CD4-positive, CD25-positive, alpha-beta regulatory T cell (primary cell): ENCODE measurements at regions not wholly inside any gene's neighbourhood (a gene's known extent, or its start where the extent isn't known, plus 50 kb on each side); places are given as distances from the start of the nearest gene placed in this dataset.

ENCODE experiments used
- ATAC-seq, 2 donors: fragments of 150-1000 bp; cut with Tn5 transposase; one replicate each; pipeline ENCODE4 v1.10.0; 2021; ENCODE audit warnings: low read depth in 2 of 2, moderate number of reproducible peaks in 2 of 2, moderate library complexity in 1 of 2
- DNase-seq, 3 donors: peaks; one replicate each; pipeline versions ENCODE4 v3.0.0 to v3.0.0-alpha.2; 2012 to 2022; ENCODE audit warnings: mixed read lengths in 1 of 3
- H3K27ac ChIP-seq: one replicate; pipeline ENCODE4 v1.7.0; 2013; ENCODE audit warnings: mild to moderate bottlenecking, low read length; ENCODE audit not compliant: insufficient read depth, poor library complexity, severe bottlenecking
- H3K27me3 ChIP-seq: one replicate; pipeline ENCODE4 v1.7.0; 2013; ENCODE audit warnings: low read length; ENCODE audit not compliant: control insufficient read depth, insufficient read depth
- H3K36me3 ChIP-seq: one replicate; pipeline ENCODE4 v1.7.0; 2013; ENCODE audit warnings: mild to moderate bottlenecking, low read length, moderate library complexity; ENCODE audit not compliant: control insufficient read depth, insufficient read depth
- H3K4me1 ChIP-seq: 2 replicates; pipeline ENCODE4 v1.7.0; 2013; ENCODE audit warnings: mild to moderate bottlenecking, low read length; ENCODE audit not compliant: insufficient read depth, control insufficient read depth, poor library complexity, severe bottlenecking
- H3K4me3 ChIP-seq: one replicate; pipeline ENCODE4 v1.7.0; 2013; ENCODE audit warnings: low read depth, mild to moderate bottlenecking, low read length, moderate library complexity
- H3K9me3 ChIP-seq, 2 experiments: 1 replicate in 1 of 2; 2 replicates in 1 of 2; pipeline ENCODE4 v1.7.0; 2013; ENCODE audit warnings: low read length in 2 of 2, mild to moderate bottlenecking in 1 of 2, moderate library complexity in 1 of 2; ENCODE audit not compliant: control insufficient read depth in 2 of 2
- H3K27ac Mint-ChIP-seq, 3 donors: one replicate each; pipeline ENCODE4 v1.8.0; 2020 to 2022; ENCODE audit warnings: mild to moderate bottlenecking in 3 of 3, mixed read lengths in 3 of 3, moderate library complexity in 2 of 3
- H3K27me3 Mint-ChIP-seq: one replicate; pipeline ENCODE4 v1.8.0; 2022; ENCODE audit warnings: mild to moderate bottlenecking, mixed read lengths
- H3K36me3 Mint-ChIP-seq: one replicate; pipeline ENCODE4 v1.8.0; 2020; ENCODE audit warnings: mixed read lengths
- H3K4me1 Mint-ChIP-seq, 4 donors: one replicate each; pipeline ENCODE4 v1.8.0; 2020 to 2022; ENCODE audit warnings: mixed read lengths in 4 of 4, mild to moderate bottlenecking in 1 of 4
- H3K4me3 Mint-ChIP-seq, 4 donors: one replicate each; pipeline ENCODE4 v1.8.0; 2020 to 2022; ENCODE audit warnings: mild to moderate bottlenecking in 4 of 4, mixed read lengths in 4 of 4, moderate library complexity in 3 of 4
- H3K9me3 Mint-ChIP-seq, 7 donors: one replicate each; pipeline ENCODE4 v1.8.0; 2020 to 2022; ENCODE audit warnings: mixed read lengths in 7 of 7, mild to moderate bottlenecking in 3 of 7, moderate library complexity in 2 of 7

DNA sequence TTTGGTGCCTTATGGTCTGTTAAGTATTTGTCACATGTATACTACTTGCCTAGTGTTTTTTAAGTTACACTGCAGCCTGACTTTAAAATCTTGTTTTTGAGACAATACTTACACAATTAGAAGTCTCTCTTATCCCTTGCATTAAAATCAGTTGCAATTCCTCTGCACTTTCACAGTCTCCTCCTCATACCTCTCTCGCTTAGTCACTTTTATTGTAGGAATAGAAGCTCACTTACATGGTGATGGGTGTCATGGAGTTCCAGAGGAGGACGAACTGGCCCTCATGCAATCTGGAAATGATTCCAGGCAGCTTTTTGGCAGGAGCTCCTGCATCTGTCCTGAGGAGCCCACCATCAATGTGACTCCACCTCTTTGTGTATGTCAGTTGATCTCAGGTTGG, 238.4 kb upstream of the TBC1D5 start:
- no peaks in the 10 kb centered on the region for H3K36me3 ChIP-seq
- no peak for ATAC-seq
- no peaks in the 10 kb centered on the region for H3K4me1 Mint-ChIP-seq

DNA sequence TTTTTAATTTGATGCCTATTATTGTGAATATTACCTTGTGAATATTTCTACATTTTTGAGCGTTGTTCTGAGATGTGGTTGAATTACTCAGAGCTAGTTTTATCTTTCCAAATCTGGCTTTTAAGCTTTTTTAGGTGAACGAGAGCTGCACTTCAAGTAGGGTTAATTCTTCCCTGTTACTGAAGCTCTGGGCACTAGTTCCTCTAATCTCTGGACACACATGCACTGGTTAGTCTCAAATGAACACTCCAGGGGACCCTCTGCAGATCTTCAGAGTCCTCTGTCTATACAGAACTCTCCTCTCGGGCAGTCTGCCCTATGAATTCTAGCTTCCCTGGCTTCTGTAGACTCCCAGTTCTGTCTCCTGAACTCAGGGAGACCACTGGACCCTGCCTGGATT, 237.5 kb upstream of the TBC1D5 start:
- Mint-ChIP-seq H3K27ac (no peak overlapping the region), H3K27me3 (peaks cover 13% of the 10 kb centered on the region), H3K9me3 (peaks cover 0 to 3% (median 0%) of the 10 kb centered on the region in 7 donors), H3K36me3 (no peaks in the 10 kb centered on the region), H3K4me3 (no peak overlapping the region), H3K4me1 (no peaks in the 10 kb centered on the region)
- Histone ChIP-seq H3K27ac (no peak overlapping the region), H3K4me3 (no peak overlapping the region), H3K27me3 (no peaks in the 10 kb centered on the region), H3K36me3 (no peaks in the 10 kb centered on the region), H3K9me3 (no peaks in the 10 kb centered on the region), H3K4me1 (no peaks in the 10 kb centered on the region)
- ATAC-seq, result no peak
- DNase-seq, result no peak

More for the DNA sequence above, 238.4 kb upstream of the TBC1D5 start:
- Histone ChIP-seq H3K27me3 (no peaks in the 10 kb centered on the region), H3K4me1 (no peaks in the 10 kb centered on the region), H3K4me3 (no peak overlapping the region), H3K27ac (no peak overlapping the region), H3K9me3 (no peaks in the 10 kb centered on the region)
- H3K27me3 Mint-ChIP-seq, result peaks cover 13% of the 10 kb centered on the region
- no peaks in the 10 kb centered on the region for H3K36me3 Mint-ChIP-seq
- H3K9me3 Mint-ChIP-seq, result peaks cover 0 to 3% (median 0%) of the 10 kb centered on the region in 7 donors
- no peak overlapping the region for H3K4me3 Mint-ChIP-seq
- DNase-seq, result no peak
- no peak overlapping the region for H3K27ac Mint-ChIP-seq

- no peak overlapping the region for H3K4me3 ChIP-seq
- H3K27ac Mint-ChIP-seq, result no peak overlapping the region
- peaks cover 0 to 3% (median 0%) of the 10 kb centered on the region in 7 donors for H3K9me3 Mint-ChIP-seq
- no peaks in the 10 kb centered on the region for H3K9me3 ChIP-seq
- ATAC-seq (no peak), DNase-seq (no peak)
- H3K36me3 Mint-ChIP-seq, result no peaks in the 10 kb centered on the region
- no peaks in the 10 kb centered on the region for H3K36me3 ChIP-seq
- H3K4me3 Mint-ChIP-seq, result no peak overlapping the region
- no peak overlapping the region for H3K27ac ChIP-seq
- no peaks in the 10 kb centered on the region for H3K4me1 ChIP-seq
- no peaks in the 10 kb centered on the region for H3K27me3 ChIP-seq
- no peaks in the 10 kb centered on the region for H3K4me1 Mint-ChIP-seq
- peaks cover 13% of the 10 kb centered on the region for H3K27me3 Mint-ChIP-seq
These were observed 236.8 kb upstream of the TBC1D5 start for GRCh38 chr3:17979252-17979651.

- H3K27ac Mint-ChIP-seq, result no peak overlapping the region
- peaks cover 0 to 4% (median 0%) of the 10 kb centered on the region in 4 donors for H3K4me1 Mint-ChIP-seq
- no peak overlapping the region for H3K4me3 Mint-ChIP-seq
- Histone ChIP-seq H3K4me3 (no peak overlapping the region), H3K36me3 (no peaks in the 10 kb centered on the region), H3K4me1 (no peaks in the 10 kb centered on the region), H3K9me3 (no peaks in the 10 kb centered on the region), H3K27ac (no peak overlapping the region), H3K27me3 (no peaks in the 10 kb centered on the region)
- DNase-seq (no peak), ATAC-seq (no peak)
- H3K36me3 Mint-ChIP-seq, result no peaks in the 10 kb centered on the region
- no peaks in the 10 kb centered on the region for H3K27me3 Mint-ChIP-seq
- H3K9me3 Mint-ChIP-seq, result no peaks in the 10 kb centered on the region
These were observed 231.9 kb upstream of the TBC1D5 start for GRCh38 chr3:17974206-17974841.

DNA sequence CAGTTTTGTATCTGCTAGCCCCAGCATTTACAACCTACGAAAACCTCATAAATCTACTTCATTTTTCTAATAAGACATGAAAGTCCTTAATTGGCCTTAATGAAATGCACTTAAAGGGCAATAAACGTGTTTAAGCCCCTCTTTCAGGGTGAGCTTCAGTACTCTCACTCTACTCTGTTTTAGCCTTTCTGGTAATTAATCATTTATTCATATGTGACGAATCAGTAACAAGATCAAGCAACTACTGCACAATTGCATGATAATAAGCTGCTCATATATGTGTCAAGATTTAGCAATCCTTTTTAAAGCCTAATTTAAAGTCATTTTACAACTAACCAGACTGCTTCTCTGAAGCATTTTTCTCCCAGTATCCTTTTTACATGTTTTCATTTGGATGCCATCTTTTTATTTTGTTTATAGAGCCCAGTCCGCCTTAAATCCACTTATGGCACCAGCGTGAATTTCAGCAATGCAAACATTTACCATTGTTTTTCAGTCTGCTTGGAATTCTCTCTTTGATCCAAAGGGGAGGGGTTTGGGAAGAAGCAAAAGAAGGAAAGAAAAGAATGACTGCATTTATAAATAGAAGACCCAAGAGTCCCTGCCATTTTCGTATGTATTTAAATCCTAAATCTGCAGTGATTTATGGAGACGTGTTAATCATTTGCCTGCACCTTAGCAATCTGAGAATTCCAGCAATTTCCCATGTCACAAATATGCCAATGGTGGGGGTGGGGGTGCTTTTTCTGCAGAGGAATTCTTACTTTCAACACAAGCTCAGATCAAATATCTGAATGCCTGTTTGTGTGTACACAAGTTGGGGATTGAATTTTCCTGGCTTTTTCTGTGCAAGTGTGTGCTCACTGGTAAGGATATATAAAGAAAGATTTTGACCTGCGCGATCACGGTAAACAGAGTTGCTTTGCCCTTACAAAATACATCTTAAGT, 230.8 kb upstream of the TBC1D5 start:
- Mint-ChIP-seq H3K27ac (no peak overlapping the region), H3K4me3 (no peak overlapping the region), H3K27me3 (no peaks in the 10 kb centered on the region), H3K36me3 (no peaks in the 10 kb centered on the region), H3K4me1 (peaks cover 0 to 4% (median 0%) of the 10 kb centered on the region in 4 donors), H3K9me3 (no peaks in the 10 kb centered on the region)
- Histone ChIP-seq H3K36me3 (no peaks in the 10 kb centered on the region), H3K4me1 (no peaks in the 10 kb centered on the region), H3K27me3 (no peaks in the 10 kb centered on the region), H3K9me3 (no peaks in the 10 kb centered on the region), H3K4me3 (no peak overlapping the region), H3K27ac (no peak overlapping the region)
- ATAC-seq (no peak), DNase-seq (no peak)

DNA sequence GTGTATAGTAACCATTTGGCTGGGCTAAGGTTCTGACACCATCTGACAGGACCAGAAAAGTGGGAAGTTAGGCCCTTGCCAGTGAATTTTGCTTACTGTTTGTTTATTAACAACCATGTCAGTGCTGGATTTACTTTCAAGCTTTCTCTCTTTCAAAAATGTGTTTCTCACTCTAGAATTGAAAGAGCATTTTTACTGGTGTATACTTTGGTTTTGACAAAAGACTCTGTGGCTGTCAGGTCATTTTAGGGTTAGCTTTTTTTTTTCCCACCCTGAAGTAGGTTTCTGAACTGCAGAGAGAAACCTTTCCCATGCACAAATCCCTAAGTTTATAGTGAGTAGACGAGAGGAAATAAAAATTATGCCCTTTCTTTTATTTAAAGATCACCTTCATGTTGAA, 230.0 kb upstream of the TBC1D5 start:
- Histone ChIP-seq H3K4me1 (no peaks in the 10 kb centered on the region), H3K9me3 (no peaks in the 10 kb centered on the region), H3K27me3 (no peaks in the 10 kb centered on the region), H3K36me3 (no peaks in the 10 kb centered on the region), H3K4me3 (no peak overlapping the region), H3K27ac (no peak overlapping the region)
- DNase-seq (no peak), ATAC-seq (no peak)
- Mint-ChIP-seq H3K9me3 (peaks cover 0 to 1% (median 0%) of the 10 kb centered on the region in 7 donors), H3K4me3 (no peak overlapping the region), H3K27me3 (no peaks in the 10 kb centered on the region), H3K27ac (no peak overlapping the region), H3K36me3 (no peaks in the 10 kb centered on the region), H3K4me1 (peaks cover 0 to 4% (median 0%) of the 10 kb centered on the region in 4 donors)

GRCh38 chr3:17972030-17972429, 229.6 kb upstream of the TBC1D5 start:
- no peaks in the 10 kb centered on the region for H3K27me3 ChIP-seq
- no peaks in the 10 kb centered on the region for H3K9me3 ChIP-seq
- peaks cover 0 to 1% (median 0%) of the 10 kb centered on the region in 7 donors for H3K9me3 Mint-ChIP-seq
- H3K4me1 Mint-ChIP-seq, result peaks cover 0 to 4% (median 0%) of the 10 kb centered on the region in 4 donors
- no peak overlapping the region for H3K27ac ChIP-seq
- H3K36me3 ChIP-seq, result no peaks in the 10 kb centered on the region
- no peak overlapping the region for H3K4me3 ChIP-seq
- no peaks in the 10 kb centered on the region for H3K27me3 Mint-ChIP-seq
- H3K27ac Mint-ChIP-seq, result peak overlapping the region in 1 of 3 donors; percentile 11
- no peak for DNase-seq
- H3K36me3 Mint-ChIP-seq, result no peaks in the 10 kb centered on the region
- no peaks in the 10 kb centered on the region for H3K4me1 ChIP-seq
- no peak overlapping the region for H3K4me3 Mint-ChIP-seq
- ATAC-seq, result no peak
